Right lobe of liver (tissue), 6 donors: ENCODE measurements at regions not wholly inside any gene's neighbourhood (a gene's known extent, or its start where the extent isn't known, plus 50 kb on each side); places are given as distances from the start of the nearest gene placed in this dataset.

Source experiments
- ATAC-seq, 4 donors: fragments of 200-7000 bp; cut with Tn5 transposase; one replicate each; pipeline ENCODE4 v1.9.1; 2020; ENCODE audit warnings: mild to moderate bottlenecking in 4 of 4, moderate library complexity in 4 of 4
- DNase-seq, 3 donors: peaks; one replicate each; pipeline ENCODE4 v3.0.0-alpha.2; 2020
- H3K27ac ChIP-seq, 3 donors: fragments of 200-600 bp; one replicate each; pipeline ENCODE4 v1.8.0; 2022
- H3K27me3 ChIP-seq, 2 donors: fragments of 200-600 bp; one replicate each; pipeline ENCODE4 v1.8.0; 2022
- H3K36me3 ChIP-seq, 4 donors: fragments of 200-600 bp; sonication (generic) in 1 of 4; one replicate each; pipeline versions ENCODE4 v1.5.1 to v1.8.0; 2017 to 2022; ENCODE audit warnings: control low read depth in 1 of 4
- H3K4me1 ChIP-seq, 4 donors: fragments of 200-600 bp; sonication (generic) in 1 of 4; one replicate each; pipeline versions ENCODE4 v1.5.1 to v1.8.0; 2017 to 2022; ENCODE audit warnings: control low read depth in 1 of 4
- H3K4me3 ChIP-seq, 3 donors: fragments of 200-600 bp; one replicate each; pipeline ENCODE4 v1.8.0; 2022
- H3K9me3 ChIP-seq, 4 donors: fragments of 200-600 bp; sonication (generic) in 1 of 4; one replicate each; pipeline versions ENCODE4 v1.5.1 to v1.8.0; 2017 to 2022; ENCODE audit warnings: control low read depth in 1 of 4
- CTCF ChIP-seq, 4 donors: fragments of 200-600 bp in 3 of 4; fragments of 450-650 bp in 1 of 4; IDR thresholded peaks; one replicate each; pipeline versions ENCODE4 v1.5.1 to v1.8.0; 2016 to 2022; ENCODE audit warnings: antibody characterized with exemption in 4 of 4, mild to moderate bottlenecking in 2 of 4
- POLR2A ChIP-seq: fragments of 450-650 bp; IDR thresholded peaks from one replicate; pipeline ENCODE4 v1.6.1; 2017; ENCODE audit warnings: antibody characterized with exemption, mild to moderate bottlenecking
- WGBS: methylation state at CpG from one replicate; pipeline ENCODE4 v1.1.6; 2018; ENCODE audit warnings: low coverage, low lambda C conversion rate; ENCODE audit not compliant: insufficient coverage; ENCODE audit errors: missing lambda C conversion rate; 5-methylcytosine and 5-hydroxymethylcytosine counted together
- intact Hi-C, 2 donors: fragments of 100-400 bp; cut with DNase I; formaldehyde crosslinking; loops; one replicate each; pipeline versions ENCODE4 v1.11.2 to v1.14.1; 2022
- donor health status: DM: no; HTN: yes; CAD: no.
- donor health status: DM: no; HTN: no; CAD: no.
- donor health status: DM: no; HTN: no; CAD: no.
- donor health status: DM: no; HTN: yes; CAD: no.
- donor health status: DM: no; HTN: yes; CAD: no.

DNA sequence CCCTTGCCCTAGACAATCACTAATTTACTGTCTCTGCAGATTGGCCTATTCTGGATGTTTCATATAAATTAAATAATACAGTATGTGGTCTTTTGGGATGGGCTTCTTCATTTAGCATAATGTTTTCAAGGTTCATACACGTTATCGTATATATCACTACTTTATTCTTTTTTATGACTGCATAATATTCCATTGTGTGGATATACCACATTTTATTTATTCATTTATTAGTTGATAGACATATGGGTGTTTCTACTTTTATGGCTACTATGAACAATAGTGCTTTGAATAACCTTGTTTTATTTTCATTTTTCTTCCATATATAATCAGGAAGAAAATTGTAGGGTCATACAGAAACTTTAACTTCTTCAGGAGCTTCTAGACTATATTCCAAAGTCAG, 108.5 kb upstream of the PAPPA start:
- peaks cover 0 to 6% (median 0%) of the 10 kb centered on the region in 4 donors for H3K4me1 ChIP-seq
- H3K27ac ChIP-seq: no peak overlapping the region
- no peaks in the 10 kb centered on the region for H3K36me3 ChIP-seq
- H3K9me3 ChIP-seq: no peaks in the 10 kb centered on the region
- no peaks in the 10 kb centered on the region for H3K27me3 ChIP-seq
- ATAC-seq: no peak
- intact Hi-C loops: no loop called here
- 84% methylated on average over 2 of the region's 2 CpGs for WGBS
- no peak overlapping the region for H3K4me3 ChIP-seq
- DNase-seq: no peak
- TF ChIP-seq POLR2A: no peak
- no peak for TF ChIP-seq CTCF (IDR thresholded peaks at IDR 0.05)

DNA sequence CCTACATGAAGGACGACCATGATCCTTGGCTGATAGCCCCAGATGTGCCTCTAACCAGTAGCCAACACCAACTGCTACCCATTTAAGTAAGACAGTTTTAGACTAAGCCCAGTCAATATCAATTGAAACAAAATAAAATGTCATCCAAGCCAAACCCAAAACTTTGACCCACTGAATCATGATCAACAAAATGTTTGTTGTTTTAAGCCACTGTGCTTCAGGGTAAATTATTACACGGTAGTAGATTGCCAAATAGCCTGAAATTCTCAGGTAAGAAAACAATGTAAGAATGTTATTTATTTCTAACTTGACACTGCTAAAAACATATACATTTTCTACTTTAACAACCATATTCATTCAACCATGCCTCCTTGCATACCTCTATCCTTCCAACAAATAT, 105.5 kb upstream of the PAPPA start:
- WGBS: 29% methylated on average over 2 of the region's 2 CpGs

GRCh38 chr9:116049456-116049855, 104.1 kb upstream of the PAPPA start:
- no peaks in the 10 kb centered on the region for H3K27me3 ChIP-seq
- no peaks in the 10 kb centered on the region for H3K36me3 ChIP-seq
- no peak overlapping the region for H3K27ac ChIP-seq
- peaks cover 0 to 6% (median 0%) of the 10 kb centered on the region in 4 donors for H3K4me1 ChIP-seq
- TF ChIP-seq POLR2A (no peak), CTCF (IDR thresholded peaks at IDR 0.05) (no peak)
- DNase-seq: no peak
- intact Hi-C loops: no loop called here
- WGBS: 74% methylated on average over 4 of the region's 4 CpGs
- ATAC-seq: no peak
- no peak overlapping the region for H3K4me3 ChIP-seq
- no peaks in the 10 kb centered on the region for H3K9me3 ChIP-seq

More for the DNA sequence above, 105.5 kb upstream of the PAPPA start:
- intact Hi-C loops: no loop called here
- no peak overlapping the region for H3K27ac ChIP-seq
- ATAC-seq (peak; percentile 54 to 80 (median 70)), DNase-seq (no peak)
- H3K9me3 ChIP-seq: no peaks in the 10 kb centered on the region
- no peak overlapping the region for H3K4me3 ChIP-seq
- H3K27me3 ChIP-seq: no peaks in the 10 kb centered on the region
- no peaks in the 10 kb centered on the region for H3K36me3 ChIP-seq
- peaks cover 0 to 6% (median 0%) of the 10 kb centered on the region in 4 donors for H3K4me1 ChIP-seq
- TF ChIP-seq POLR2A (no peak), CTCF (IDR thresholded peaks at IDR 0.05) (no peak)

DNA sequence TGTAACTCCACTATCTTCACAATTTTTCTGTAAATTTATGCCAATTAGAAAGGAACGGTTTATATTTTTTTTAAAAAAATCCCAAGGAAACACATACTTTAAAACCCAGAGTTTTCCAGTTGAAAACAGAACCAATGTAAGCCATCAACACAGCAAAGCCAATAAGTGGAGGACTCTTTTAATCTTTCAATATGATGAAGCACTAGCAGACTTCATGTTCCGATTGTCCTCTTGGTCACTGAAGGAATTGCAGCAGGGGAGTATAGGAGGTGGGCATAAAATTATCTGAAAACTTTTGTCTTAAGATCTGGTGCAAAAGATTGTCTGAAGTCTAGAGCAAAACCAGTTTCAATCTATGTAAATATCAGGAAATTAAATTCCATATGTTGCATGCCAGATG, 102.1 kb upstream of the PAPPA start:
- no peaks in the 10 kb centered on the region for H3K36me3 ChIP-seq
- no peaks in the 10 kb centered on the region for H3K9me3 ChIP-seq
- 68% methylated on average over 2 of the region's 2 CpGs for WGBS
- no peak overlapping the region for H3K27ac ChIP-seq
- ATAC-seq (no peak), DNase-seq (no peak)
- TF ChIP-seq CTCF (IDR thresholded peaks at IDR 0.05) (no peak), POLR2A (no peak)
- H3K27me3 ChIP-seq: no peaks in the 10 kb centered on the region
- H3K4me3 ChIP-seq: no peak overlapping the region
- intact Hi-C loops: no loop called here
- peaks cover 0 to 6% (median 0%) of the 10 kb centered on the region in 4 donors for H3K4me1 ChIP-seq

- Histone ChIP-seq H3K27ac (no peak overlapping the region), H3K4me1 (no peaks in the 10 kb centered on the region), H3K36me3 (no peaks in the 10 kb centered on the region), H3K27me3 (no peaks in the 10 kb centered on the region), H3K9me3 (no peaks in the 10 kb centered on the region), H3K4me3 (no peak overlapping the region)
- DNase-seq (no peak), ATAC-seq (no peak)
- TF ChIP-seq CTCF (IDR thresholded peaks at IDR 0.05): no peak
- no peak for TF ChIP-seq POLR2A
- intact Hi-C loops: no loop called here
- 46% methylated on average over 3 of the region's 3 CpGs for WGBS
Observed at GRCh38 chr9:116055536-116055935, 98.1 kb upstream of the PAPPA start.
